Stimulated activated naive CD4-positive, alpha-beta T cell (primary cell): ENCODE measurements at regions not wholly inside any gene's neighbourhood (a gene's known extent, or its start where the extent isn't known, plus 50 kb on each side); places are given as distances from the start of the nearest gene placed in this dataset.

Source experiments
- DNase-seq, 6 experiments: peaks; one replicate each; lab custom pipeline; 2025; lab: John Stamatoyannopoulos, UW

DNA sequence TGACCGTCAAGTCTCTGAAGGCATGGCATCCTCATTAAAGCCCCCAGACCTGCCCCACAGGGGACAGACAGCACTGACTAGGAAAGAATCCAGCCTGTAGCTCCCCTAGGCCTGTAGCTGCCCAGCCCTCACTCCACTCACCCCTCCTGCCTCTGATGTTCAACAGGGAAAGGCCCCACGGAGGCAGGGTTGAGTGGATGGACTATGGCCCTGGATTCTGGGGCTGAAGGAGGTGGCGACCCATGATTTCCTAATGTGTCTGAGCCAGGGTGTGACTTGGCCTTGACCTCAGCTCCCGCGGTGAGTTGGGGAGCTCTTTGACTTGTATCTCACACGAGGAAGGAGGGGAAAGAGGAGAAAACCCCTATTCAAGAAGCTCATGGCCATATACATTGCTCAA lies 238.5 kb upstream of the CSF3R start:
- no peak for DNase-seq

- DNase-seq: no peak
Measured at GRCh38 chr1:36717431-36717830, 234.7 kb upstream of the CSF3R start.

GRCh38 chr1:36715797-36716196 lies 233.1 kb upstream of the CSF3R start:
- DNase-seq: no peak

- no peak for DNase-seq
Measured at GRCh38 chr1:36714301-36714700, 231.6 kb upstream of the CSF3R start.

DNA sequence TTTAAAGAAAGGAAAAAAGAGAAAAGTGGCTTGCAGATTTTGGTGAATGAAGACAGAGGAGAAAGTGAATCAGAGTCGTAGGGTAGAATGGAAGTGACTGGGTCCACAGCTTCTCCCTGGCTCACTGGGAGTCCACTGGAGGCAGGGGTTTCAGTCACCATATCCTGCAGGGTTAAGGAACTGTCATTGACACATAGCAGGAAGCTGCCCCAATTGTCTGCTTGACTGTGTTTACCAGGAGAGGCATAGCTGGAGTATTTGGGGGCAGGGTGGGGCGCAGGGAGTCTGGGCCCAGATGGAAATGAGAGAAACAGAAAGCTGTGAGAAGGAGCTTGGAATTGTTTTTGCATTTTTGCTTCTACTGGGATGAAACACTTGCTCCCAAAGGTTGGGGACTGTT lies 228.8 kb upstream of the CSF3R start:
- no peak for DNase-seq

DNA sequence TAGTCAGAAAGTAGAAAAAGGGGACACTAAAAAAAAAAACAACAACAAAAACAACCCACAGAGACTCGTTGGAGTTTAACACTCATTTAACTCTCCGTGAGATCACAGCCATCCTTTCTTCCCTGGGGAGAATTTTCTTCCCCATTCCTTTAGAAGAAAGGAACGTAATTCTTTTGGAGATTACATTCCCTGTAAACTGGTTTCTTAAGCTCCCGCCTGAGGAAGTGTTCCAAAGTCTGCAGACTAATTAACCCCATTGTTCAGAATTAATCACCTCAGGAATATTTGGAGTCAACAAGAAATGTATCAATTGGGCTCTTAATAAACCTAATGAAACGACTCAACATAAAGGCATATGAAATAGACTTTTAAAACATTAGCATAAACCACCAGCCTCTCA lies 228.2 kb upstream of the CSF3R start:
- no peak for DNase-seq

DNA sequence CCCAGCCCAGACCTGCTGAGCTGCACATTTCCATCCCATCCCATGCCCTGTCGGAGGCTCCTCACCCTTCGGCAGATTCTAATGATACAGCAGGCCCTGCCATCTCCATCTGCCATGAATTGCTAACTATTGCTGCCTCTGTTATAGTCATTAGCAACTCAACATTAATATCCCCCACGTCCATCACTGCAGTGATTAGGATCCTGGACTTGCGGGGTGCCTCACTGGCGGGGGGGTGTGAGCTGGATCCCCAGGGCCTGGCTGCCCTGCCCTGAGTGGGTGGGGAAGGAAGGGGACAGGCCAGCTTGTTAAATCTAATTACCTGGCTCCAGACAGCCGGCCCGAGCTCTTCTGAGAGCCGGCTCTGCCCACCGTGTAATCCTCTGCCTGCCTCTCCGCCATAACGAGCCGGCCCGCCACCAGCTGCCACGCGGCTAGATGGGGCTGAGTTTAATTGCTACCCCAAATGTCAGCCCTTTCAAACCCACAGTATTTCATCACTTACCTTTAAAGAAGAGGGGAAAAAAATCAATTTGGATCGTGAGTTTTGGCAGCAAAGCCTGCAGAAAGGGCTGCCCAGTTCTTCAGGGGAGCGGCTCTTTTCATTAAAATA lies 227.3 kb upstream of the CSF3R start:
- no peak for DNase-seq

DNA sequence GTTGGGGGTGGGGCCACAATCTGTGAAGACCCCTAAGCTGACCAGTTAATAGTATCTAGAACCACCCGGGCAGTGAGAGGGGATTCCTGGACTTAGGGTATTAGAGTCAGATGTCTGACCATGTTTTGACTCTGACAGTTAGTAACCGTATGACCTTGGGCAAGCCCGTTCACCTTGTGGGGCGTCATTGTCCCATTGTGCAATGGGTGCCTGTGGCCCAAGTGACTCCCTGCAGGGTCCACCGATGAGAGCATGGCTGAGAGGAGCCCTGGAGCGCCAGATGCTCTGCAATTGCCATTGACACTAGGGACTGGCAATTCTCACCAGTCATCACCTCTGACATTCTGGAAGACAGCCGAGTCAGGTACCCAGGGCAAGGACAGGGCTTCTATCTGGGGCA lies 225.9 kb upstream of the CSF3R start:
- DNase-seq: no peak

GRCh38 chr1:36707221-36707620 lies 224.5 kb upstream of the CSF3R start:
- DNase-seq: no peak

DNA sequence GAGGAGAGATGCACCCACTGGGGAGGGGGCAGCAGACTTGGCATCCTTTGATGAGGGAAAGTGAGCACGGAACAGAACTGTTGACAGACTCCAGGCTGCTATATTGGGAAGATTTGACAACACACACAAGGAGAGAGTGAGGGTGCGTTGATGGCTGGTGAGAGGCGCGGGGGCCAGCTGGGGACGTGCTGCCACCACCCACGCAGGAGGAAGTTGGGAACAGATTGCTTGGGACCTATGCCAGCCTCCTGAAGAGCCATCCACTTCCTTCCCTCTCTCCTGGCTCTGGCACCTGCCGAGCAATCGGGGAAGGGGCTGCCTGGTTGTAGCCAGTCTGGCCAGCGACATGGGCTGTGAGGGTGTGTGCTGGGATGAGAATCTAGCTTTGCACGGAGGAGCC lies 223.7 kb upstream of the CSF3R start:
- DNase-seq: no peak

- DNase-seq: no peak
Measured at GRCh38 chr1:36705629-36706028, 222.9 kb upstream of the CSF3R start.

DNA sequence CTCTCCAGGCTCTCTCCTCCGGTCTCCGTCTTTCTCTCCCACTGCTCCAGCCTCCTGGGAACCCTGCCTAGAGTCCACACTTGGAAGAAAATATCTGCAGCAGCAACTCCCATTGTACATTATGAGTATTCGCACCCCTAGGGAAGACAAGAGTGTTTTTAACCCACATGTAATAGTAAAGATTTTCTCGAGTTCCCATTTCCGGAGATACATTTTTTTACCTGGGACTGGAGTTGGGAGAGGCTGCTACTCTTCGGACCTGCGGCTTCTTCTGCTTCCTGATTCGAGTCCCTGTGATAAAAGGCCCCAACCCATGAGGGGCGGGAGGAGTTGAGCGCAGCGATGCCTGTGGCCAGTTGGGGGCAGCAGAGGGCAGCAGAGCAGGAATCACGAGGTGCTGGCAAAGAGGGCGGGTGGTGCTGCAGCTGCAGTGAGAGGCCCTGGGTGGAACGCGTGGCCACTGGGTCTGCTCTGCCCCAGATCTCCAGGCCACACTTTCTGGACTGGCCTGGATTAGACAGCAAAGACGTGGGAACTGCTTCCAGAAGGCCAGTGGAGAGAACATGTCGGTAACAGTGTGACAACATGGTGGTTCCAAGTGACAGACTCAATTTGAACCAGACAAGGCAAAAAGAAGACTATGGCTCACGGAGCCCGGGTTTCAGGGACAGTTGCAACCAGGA lies 221.0 kb upstream of the CSF3R start:
- peak in 3 of 6 experiments; percentile 4 to 29 (median 19) for DNase-seq

- DNase-seq: no peak
Measured at GRCh38 chr1:36702963-36703362, 220.2 kb upstream of the CSF3R start.

- DNase-seq: no peak
Measured at GRCh38 chr1:36699113-36699911, 216.6 kb upstream of the CSF3R start.

DNA sequence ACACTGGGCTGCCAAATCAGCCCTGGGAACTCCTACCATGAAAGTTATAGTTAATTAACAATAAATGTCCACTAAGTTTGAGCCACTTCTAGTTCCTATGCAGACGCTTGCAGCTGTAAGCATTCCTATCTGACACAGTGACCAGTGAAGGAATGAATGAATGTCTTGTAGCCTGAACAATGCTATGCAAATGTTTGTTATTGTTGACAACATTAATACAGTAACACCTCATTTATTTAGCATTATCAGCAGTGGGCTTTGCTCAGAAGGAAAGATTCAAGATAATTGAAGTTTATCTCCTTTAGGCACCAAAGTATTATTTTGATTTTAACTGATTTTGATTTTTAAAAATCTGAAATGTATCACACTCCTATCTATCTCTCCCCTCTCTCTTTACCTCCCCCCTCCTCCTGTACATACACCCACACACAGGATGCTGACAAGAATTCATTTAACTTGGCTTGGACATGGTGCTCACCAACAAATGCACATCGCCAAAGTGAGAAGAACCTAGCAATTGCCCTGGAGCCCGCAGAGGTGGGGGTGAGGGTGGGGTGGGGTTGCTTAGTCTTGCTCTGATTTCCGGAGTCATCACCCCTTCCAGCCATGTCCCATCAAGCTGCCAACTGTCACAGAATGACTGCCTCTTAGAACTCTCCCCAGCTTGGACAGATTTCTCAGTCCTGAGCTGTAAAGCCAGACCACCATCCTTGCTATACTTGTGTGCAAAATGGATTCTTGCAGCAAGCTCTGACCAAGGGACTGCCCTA lies 215.3 kb upstream of the CSF3R start:
- DNase-seq: no peak

- DNase-seq: no peak
Measured at GRCh38 chr1:36696261-36696940, 213.7 kb upstream of the CSF3R start.

- no peak for DNase-seq
Measured at GRCh38 chr1:36693603-36694002, 210.9 kb upstream of the CSF3R start.

DNA sequence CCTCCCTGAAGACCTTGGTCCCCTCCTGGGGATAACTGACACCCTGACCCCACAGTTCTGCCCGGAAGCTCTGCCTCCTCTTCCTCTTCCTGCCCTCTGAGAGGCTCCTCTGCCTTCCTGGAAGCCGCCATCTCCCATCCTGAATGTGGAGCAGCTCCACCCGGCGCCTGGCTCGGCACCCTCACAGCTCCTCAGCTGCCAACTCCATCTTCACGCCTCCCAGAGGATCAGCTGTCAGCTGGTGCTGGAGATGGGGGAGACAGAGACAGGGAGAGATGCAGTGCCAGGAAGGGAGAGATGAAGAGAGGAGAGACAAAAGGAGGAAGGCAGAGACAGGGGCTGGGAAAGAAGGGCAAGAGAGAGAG lies 210.4 kb upstream of the CSF3R start:
- DNase-seq: no peak

DNA sequence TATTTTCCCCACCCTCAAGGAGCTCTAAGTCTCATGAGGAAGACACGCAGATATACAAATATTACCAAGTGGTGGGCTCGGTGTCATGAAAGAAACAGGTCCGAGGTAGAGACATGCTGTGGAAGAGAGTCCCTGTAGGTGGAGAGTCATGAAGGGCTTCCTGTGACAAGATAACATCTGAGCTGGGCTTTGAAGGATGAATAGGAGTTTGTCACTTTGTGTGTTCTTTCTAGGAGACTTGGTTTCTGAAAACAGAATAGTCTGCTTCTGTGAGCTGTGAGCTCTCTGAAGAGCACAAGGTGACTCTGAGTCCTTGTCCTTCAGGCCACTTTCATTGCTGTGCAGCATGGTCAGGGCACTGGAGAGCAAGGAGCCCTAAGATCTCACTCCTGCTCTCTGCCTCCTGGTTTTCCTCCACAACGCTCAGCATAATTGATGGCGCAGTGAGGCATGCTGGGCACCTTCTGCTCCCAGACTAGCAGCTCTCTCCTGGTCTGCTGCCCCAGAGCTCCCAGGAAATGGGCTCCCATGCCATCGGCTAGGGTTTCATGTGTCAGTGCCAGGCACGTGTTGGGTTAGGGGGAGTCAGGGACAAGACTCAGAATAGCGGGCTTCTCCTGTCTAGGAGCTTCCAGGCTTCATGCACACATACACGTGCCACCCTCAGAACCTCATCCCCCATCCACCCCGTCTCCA lies 209.9 kb upstream of the CSF3R start:
- no peak for DNase-seq

- no peak for DNase-seq
Measured at GRCh38 chr1:36691374-36691773, 208.7 kb upstream of the CSF3R start.

GRCh38 chr1:36689992-36690391 lies 207.3 kb upstream of the CSF3R start:
- no peak for DNase-seq
